BE2C (cell line): ENCODE measurements at regions not wholly inside any gene's neighbourhood (a gene's known extent, or its start where the extent isn't known, plus 50 kb on each side); places are given as distances from the start of the nearest gene placed in this dataset.
"Not testable (repeated sequence)": the region's sequence is repeated elsewhere in the genome, so short reads cannot be mapped to it uniquely, and the experiment has no call there.

Experiments used
- DNase-seq: peaks from one replicate; pipeline ENCODE4 v3.0.0-alpha.2; 2020
- H3K27me3 ChIP-seq: fragments of 250-450 bp; sonication (Bioruptor Pico); 2 replicates; pipeline ENCODE4 v1.5.1; 2020; ENCODE audit warnings: mild to moderate bottlenecking
- H3K36me3 ChIP-seq: fragments of 250-450 bp; sonication (Bioruptor Pico); 2 replicates; pipeline ENCODE4 v1.5.1; 2020; ENCODE audit warnings: mild to moderate bottlenecking
- H3K4me1 ChIP-seq: fragments of 250-450 bp; sonication (Bioruptor Pico); 2 replicates; pipeline ENCODE4 v1.5.1; 2020
- H3K4me3 ChIP-seq: 2 replicates; pipeline ENCODE4 v1.5.1; 2011; ENCODE audit warnings: low read depth, low read length
- H3K9me3 ChIP-seq: fragments of 250-450 bp; sonication (Bioruptor Pico); 2 replicates; pipeline ENCODE4 v1.5.1; 2020
- TF ChIP-seq, protein P1 (sequence below): IDR thresholded peaks from 2 replicates; pipeline ENCODE4 v1.5.1; 2012; ENCODE audit warnings: mild to moderate bottlenecking, low read depth, low read length

DNA sequence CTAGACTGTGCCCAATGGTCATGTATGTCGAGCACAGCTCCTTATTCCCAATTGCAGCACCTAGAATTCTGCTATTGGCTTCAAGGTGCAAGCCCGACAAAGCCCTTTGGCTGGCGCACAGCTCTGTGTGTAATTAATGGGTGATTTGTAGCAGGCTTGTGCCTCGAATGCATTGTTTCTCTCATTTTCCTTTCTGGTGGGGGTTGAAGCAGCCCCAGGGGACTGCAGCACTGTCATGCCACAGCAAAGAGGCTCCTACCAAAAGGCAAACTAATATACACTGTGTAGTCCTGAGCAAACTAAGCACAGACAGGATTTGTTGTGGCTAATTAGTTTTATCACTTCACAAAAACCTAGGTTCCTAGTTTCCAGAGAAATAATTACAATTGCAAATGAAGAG, 898.7 kb downstream of the UQCRFS1 start:
- DNase-seq, result no peak
- H3K36me3 ChIP-seq, result no peaks in the 10 kb centered on the region
- H3K9me3 ChIP-seq, result peaks cover 4% of the 10 kb centered on the region; the same call in 1 of the 2 replicates
- TF ChIP-seq, protein P1, sequence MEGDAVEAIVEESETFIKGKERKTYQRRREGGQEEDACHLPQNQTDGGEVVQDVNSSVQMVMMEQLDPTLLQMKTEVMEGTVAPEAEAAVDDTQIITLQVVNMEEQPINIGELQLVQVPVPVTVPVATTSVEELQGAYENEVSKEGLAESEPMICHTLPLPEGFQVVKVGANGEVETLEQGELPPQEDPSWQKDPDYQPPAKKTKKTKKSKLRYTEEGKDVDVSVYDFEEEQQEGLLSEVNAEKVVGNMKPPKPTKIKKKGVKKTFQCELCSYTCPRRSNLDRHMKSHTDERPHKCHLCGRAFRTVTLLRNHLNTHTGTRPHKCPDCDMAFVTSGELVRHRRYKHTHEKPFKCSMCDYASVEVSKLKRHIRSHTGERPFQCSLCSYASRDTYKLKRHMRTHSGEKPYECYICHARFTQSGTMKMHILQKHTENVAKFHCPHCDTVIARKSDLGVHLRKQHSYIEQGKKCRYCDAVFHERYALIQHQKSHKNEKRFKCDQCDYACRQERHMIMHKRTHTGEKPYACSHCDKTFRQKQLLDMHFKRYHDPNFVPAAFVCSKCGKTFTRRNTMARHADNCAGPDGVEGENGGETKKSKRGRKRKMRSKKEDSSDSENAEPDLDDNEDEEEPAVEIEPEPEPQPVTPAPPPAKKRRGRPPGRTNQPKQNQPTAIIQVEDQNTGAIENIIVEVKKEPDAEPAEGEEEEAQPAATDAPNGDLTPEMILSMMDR, result no peak
- H3K4me3 ChIP-seq, result no peak overlapping the region
- H3K27me3 ChIP-seq, result no peaks in the 10 kb centered on the region
- H3K4me1 ChIP-seq, result no peaks in the 10 kb centered on the region

DNA sequence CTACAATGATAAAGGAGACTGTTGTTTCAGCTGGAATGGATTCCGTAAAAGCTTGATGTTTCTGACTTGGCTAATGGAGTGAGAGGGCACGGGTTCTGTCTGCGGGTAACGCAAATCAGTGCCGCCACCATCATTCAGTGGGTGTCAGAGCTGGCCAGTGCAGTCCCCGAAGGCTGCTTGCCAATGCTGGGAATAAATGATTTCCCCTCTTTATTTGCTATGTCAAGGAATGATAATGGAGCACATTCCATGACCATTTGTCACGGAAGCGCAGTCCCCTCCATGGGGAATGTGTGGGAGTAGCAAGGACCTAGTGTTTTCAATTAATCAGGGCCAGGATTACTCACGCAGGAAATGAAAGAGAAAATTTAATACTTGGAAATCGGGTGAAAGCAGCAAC, 899.3 kb downstream of the UQCRFS1 start:
- no peaks in the 10 kb centered on the region for H3K4me1 ChIP-seq
- peaks cover 4% of the 10 kb centered on the region; the same call in 1 of the 2 replicates for H3K9me3 ChIP-seq
- no peaks in the 10 kb centered on the region for H3K27me3 ChIP-seq
- DNase-seq, result no peak
- TF ChIP-seq, protein P1, result no peak
- no peaks in the 10 kb centered on the region for H3K36me3 ChIP-seq
- no peak overlapping the region for H3K4me3 ChIP-seq

DNA sequence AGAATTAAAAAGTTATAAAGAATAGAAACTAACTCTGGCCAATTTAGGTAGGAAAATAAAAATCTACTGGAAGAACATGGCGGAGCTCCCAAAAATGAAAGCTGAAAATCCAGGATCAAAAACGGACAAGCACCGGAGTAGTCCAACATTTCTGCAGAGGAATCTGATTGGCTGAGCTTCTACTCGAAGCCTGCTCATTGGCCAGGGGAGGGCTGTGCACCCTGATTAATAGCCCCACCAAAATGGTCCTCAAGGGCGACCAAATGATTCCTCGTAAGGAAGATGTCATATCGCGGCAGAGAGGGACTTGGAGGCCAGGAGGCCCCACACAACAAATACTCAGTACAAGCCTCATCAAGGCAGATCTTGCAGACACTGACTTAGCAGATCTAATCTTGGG, 900.7 kb downstream of the UQCRFS1 start:
- Histone ChIP-seq H3K4me1 (no peaks in the 10 kb centered on the region), H3K36me3 (no peaks in the 10 kb centered on the region), H3K27me3 (no peaks in the 10 kb centered on the region), H3K9me3 (peaks cover 4% of the 10 kb centered on the region; the same call in 1 of the 2 replicates), H3K4me3 (no peak overlapping the region)
- no peak for DNase-seq
- TF ChIP-seq, protein P1, result no peak

DNA sequence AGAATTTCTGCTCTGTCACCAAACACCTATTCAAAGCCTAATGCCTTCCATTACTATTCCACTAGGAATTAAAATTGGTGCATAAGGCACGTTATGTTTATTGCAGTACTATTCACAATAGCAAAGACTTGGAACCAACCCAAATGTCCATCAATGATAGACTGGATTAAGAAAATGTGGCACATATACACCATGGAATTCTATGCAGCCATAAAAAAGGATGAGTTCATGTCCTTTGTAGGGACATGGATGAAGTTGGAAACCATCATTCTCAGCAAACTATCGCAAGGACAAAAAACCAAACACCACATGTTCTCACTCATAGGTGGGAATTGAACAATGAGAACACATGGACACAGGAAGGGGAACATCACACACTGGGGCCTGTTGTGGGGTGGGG, 902.1 kb downstream of the UQCRFS1 start:
- DNase-seq, H3K4me3 ChIP-seq, H3K9me3 ChIP-seq, H3K4me1 ChIP-seq, H3K27me3 ChIP-seq, H3K36me3 ChIP-seq: not testable (repeated sequence)

DNA sequence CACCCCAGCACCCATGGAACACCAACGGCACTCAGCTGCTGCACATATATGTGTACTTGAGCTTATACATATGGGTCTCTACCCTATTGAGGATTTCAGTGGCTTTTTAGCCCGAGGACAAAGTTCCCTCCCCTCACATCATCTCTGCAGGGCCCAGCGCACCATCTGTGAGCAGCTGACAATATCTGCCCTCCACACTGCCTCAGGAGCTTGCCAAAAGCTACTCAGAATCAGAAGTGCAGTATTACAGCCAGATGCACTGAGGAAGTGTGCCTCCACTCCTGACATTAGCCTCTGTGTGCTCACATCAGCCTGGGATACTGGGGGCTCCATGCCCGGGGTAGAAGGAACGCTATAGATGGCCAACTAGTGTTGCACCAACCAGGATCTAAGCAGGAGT, 903.9 kb downstream of the UQCRFS1 start:
- Histone ChIP-seq H3K4me1 (no peaks in the 10 kb centered on the region), H3K36me3 (no peaks in the 10 kb centered on the region), H3K4me3 (no peak overlapping the region), H3K27me3 (no peaks in the 10 kb centered on the region), H3K9me3 (no peaks in the 10 kb centered on the region)
- no peak for DNase-seq
- TF ChIP-seq, protein P1, result no peak

DNA sequence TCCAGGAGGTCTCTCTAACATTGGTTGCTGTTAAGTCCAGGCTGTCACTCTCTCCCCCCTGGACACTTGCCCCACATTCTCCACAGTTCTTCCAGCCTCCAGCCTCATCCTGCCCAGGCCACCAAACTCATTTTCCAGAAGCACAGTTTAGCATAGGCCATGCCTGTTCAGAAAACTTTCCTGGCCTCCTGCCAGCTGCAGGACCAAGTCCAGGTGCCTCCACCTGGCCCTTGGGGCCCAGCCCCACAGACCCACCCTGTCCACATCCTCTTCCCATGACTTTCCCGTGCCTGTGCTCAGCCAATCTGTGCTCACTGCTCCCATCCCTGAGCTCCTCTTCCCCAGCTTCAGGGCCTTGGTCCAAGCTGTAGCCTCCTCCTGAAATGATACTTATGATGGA, 905.0 kb downstream of the UQCRFS1 start:
- TF ChIP-seq, protein P1, result no peak
- Histone ChIP-seq H3K9me3 (no peaks in the 10 kb centered on the region), H3K27me3 (no peaks in the 10 kb centered on the region), H3K36me3 (no peaks in the 10 kb centered on the region), H3K4me3 (no peak overlapping the region), H3K4me1 (no peaks in the 10 kb centered on the region)
- DNase-seq, result no peak

DNA sequence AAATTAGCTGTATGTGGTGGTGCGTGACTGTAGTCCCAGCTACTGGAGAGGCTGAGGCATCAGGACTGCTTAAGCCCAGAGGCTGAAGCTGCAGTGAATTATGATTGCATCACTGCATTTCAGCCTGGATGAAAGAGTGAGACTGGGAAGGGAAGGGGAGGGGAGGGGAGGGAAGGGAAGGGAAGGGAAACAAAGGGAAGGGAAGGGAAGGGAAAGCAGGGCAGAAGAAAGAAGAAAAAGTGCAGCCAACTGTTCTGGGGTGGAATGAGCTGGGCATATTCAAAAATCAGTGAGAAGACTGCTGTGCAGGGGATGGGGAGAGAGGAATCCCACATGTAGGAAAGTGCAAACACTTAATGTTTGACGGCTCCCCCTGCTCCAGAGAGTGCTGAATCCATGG, 905.5 kb downstream of the UQCRFS1 start:
- no peaks in the 10 kb centered on the region for H3K9me3 ChIP-seq
- TF ChIP-seq, protein P1, result no peak
- H3K4me3 ChIP-seq, result no peak overlapping the region
- H3K36me3 ChIP-seq, result no peaks in the 10 kb centered on the region
- H3K4me1 ChIP-seq, result no peaks in the 10 kb centered on the region
- DNase-seq, result no peak
- H3K27me3 ChIP-seq, result no peaks in the 10 kb centered on the region
